ENCODE measurements at regions not wholly inside any gene's neighbourhood (a gene's known extent, or its start where the extent isn't known, plus 50 kb on each side); places are given as distances from the start of the nearest gene placed in this dataset.

DNA sequence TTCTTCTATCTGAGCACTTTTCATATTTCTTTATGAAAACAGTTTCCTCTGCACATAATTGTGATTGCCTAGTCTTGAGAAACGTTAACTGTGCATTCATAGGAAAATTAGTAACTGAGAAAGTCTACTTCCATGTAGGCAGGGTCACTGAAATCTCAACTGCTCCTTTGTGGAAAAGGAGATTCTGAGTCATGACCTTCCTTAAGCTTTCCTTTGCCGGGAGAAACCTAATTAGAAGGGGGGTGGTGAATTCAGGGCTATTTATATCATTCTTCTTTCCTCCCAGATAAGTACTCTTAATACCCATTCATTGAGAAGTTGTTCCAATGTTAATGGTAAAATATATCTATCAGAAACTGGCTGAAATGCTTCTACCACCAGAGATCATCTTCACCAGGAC is 751.0 kb upstream of the TMEM132C start:
- WGBS (ENCODE audit: extremely low coverage, insufficient read length, low lambda C conversion rate) = no CpG with 5 or more reads among the region's 2 CpGs

More for the DNA sequence above, 751.0 kb upstream of the TMEM132C start:
- Histone ChIP-seq H3K4me1 (ENCODE audit: insufficient read depth, low read length) (no peaks in the 10 kb centered on the region), H2BK15ac (ENCODE audit: low read depth, low read length) (no peak overlapping the region), H3K27ac (ENCODE audit: insufficient read length, low read depth, low read length) (no peak overlapping the region), H2AK5ac (ENCODE audit: insufficient read length, low read length) (no peak overlapping the region), H3K14ac (ENCODE audit: insufficient read depth, low read length) (no peak overlapping the region), H4K20me1 (ENCODE audit: control insufficient read depth, insufficient read depth, insufficient read length) (no peaks in the 10 kb centered on the region), H3K9ac (ENCODE audit: extremely low read depth, insufficient read length, low read length) (no peak overlapping the region), H3K79me1 (ENCODE audit: insufficient read depth, low read depth, low read length, poor library complexity, severe bottlenecking) (no peaks in the 10 kb centered on the region), H4K8ac (replicated peaks; ENCODE audit: insufficient read length, low read depth, low read length) (no peak overlapping the region), H2BK12ac (ENCODE audit: insufficient read length, low read depth, low read length) (no peak overlapping the region), H3K79me2 (ENCODE audit: insufficient read depth, low read length) (no peaks in the 10 kb centered on the region), H3K9me3 (ENCODE audit: control insufficient read depth, low read depth, low read length) (no peaks in the 10 kb centered on the region), H3K18ac (ENCODE audit: insufficient read length, low read depth, low read length) (no peak overlapping the region), H3K4ac (ENCODE audit: low read depth, low read length) (no peak overlapping the region), H3K23me2 (ENCODE audit: insufficient read length, low read depth, low read length, poor library complexity, severe bottlenecking) (no peaks in the 10 kb centered on the region), H3K56ac (ENCODE audit: insufficient read length, low read depth, low read length) (no peak overlapping the region), H2BK5ac (ENCODE audit: insufficient read length, low read length) (no peak overlapping the region), H2BK20ac (ENCODE audit: low read depth, low read length, poor library complexity, severe bottlenecking) (no peak overlapping the region), H2AFZ (ENCODE audit: low read length) (no peak overlapping the region), H3K27me3 (ENCODE audit: insufficient read depth, low read length) (no peaks in the 10 kb centered on the region), H2BK120ac (ENCODE audit: low read depth, low read length, poor library complexity, severe bottlenecking) (no peak overlapping the region), H3T11ph (ENCODE audit: low read length) (no peak overlapping the region), H4K91ac (ENCODE audit: insufficient read length, low read depth, low read length) (no peak overlapping the region), H3K4me2 (ENCODE audit: insufficient read depth, insufficient read length, low read length) (no peak overlapping the region), H4K5ac (ENCODE audit: insufficient read length, low read depth, low read length) (no peak overlapping the region), H3K23ac (ENCODE audit: insufficient read length, low read depth, low read length) (no peak overlapping the region)
- TF ChIP-seq, protein P1, sequence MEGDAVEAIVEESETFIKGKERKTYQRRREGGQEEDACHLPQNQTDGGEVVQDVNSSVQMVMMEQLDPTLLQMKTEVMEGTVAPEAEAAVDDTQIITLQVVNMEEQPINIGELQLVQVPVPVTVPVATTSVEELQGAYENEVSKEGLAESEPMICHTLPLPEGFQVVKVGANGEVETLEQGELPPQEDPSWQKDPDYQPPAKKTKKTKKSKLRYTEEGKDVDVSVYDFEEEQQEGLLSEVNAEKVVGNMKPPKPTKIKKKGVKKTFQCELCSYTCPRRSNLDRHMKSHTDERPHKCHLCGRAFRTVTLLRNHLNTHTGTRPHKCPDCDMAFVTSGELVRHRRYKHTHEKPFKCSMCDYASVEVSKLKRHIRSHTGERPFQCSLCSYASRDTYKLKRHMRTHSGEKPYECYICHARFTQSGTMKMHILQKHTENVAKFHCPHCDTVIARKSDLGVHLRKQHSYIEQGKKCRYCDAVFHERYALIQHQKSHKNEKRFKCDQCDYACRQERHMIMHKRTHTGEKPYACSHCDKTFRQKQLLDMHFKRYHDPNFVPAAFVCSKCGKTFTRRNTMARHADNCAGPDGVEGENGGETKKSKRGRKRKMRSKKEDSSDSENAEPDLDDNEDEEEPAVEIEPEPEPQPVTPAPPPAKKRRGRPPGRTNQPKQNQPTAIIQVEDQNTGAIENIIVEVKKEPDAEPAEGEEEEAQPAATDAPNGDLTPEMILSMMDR (conservative IDR thresholded peaks at IDR 0.05) = no peak
- Mint-ChIP-seq H3K27ac (no peak overlapping the region), H3K9me3 (no peaks in the 10 kb centered on the region), H3K4me1 (no peaks in the 10 kb centered on the region), H3K4me3 (no peak overlapping the region), H3K36me3 (ENCODE audit: insufficient read depth in 1 of 3, low read depth in 3 of 3) (no peaks in the 10 kb centered on the region), H3K27me3 (ENCODE audit: low read depth) (no peaks in the 10 kb centered on the region)
- no peak for DNase-seq

Data from H9 (cell line).